ENCODE measurements at regions not wholly inside any gene's neighbourhood (a gene's known extent, or its start where the extent isn't known, plus 50 kb on each side); places are given as distances from the start of the nearest gene placed in this dataset.

- H3K36me3 ChIP-seq: no peaks in the 10 kb centered on the region
- H3K27me3 ChIP-seq: no peaks in the 10 kb centered on the region
- no peak for TF ChIP-seq CTCF (IDR thresholded peaks at IDR 0.05; ENCODE audit: low read depth, low read length)
- H3K4me3 ChIP-seq (ENCODE audit: low read depth, low read length): no peak overlapping the region
- DNase-seq: no peak
- no peaks in the 10 kb centered on the region for H3K4me1 ChIP-seq
- H3K9me3 ChIP-seq: no peaks in the 10 kb centered on the region
These were observed 274.7 kb downstream of the USP25 start for GRCh38 chr21:16004523-16004922.

GRCh38 chr21:16005996-16006395 is 276.2 kb downstream of the USP25 start:
- no peak for DNase-seq
- no peak overlapping the region for H3K4me3 ChIP-seq (ENCODE audit: low read depth, low read length)
- H3K27me3 ChIP-seq: no peaks in the 10 kb centered on the region
- no peaks in the 10 kb centered on the region for H3K9me3 ChIP-seq
- no peaks in the 10 kb centered on the region for H3K4me1 ChIP-seq
- no peaks in the 10 kb centered on the region for H3K36me3 ChIP-seq
- TF ChIP-seq CTCF (IDR thresholded peaks at IDR 0.05; ENCODE audit: low read depth, low read length): no peak

- Histone ChIP-seq H3K36me3 (no peaks in the 10 kb centered on the region), H3K4me3 (ENCODE audit: low read depth, low read length) (no peak overlapping the region), H3K4me1 (no peaks in the 10 kb centered on the region), H3K27me3 (no peaks in the 10 kb centered on the region), H3K9me3 (no peaks in the 10 kb centered on the region)
- no peak for DNase-seq
- no peak for TF ChIP-seq CTCF (IDR thresholded peaks at IDR 0.05; ENCODE audit: low read depth, low read length)
These were observed 278.2 kb downstream of the USP25 start for GRCh38 chr21:16007943-16008342.

GRCh38 chr21:16011719-16012118 is 281.9 kb downstream of the USP25 start:
- H3K36me3 ChIP-seq: no peaks in the 10 kb centered on the region
- no peak for DNase-seq
- H3K27me3 ChIP-seq: no peaks in the 10 kb centered on the region
- H3K4me3 ChIP-seq (ENCODE audit: low read depth, low read length): no peak overlapping the region
- H3K4me1 ChIP-seq: no peaks in the 10 kb centered on the region
- no peak for TF ChIP-seq CTCF (IDR thresholded peaks at IDR 0.05; ENCODE audit: low read depth, low read length)
- no peaks in the 10 kb centered on the region for H3K9me3 ChIP-seq

- Histone ChIP-seq H3K27me3 (no peaks in the 10 kb centered on the region), H3K4me1 (no peaks in the 10 kb centered on the region), H3K36me3 (no peaks in the 10 kb centered on the region), H3K4me3 (ENCODE audit: low read depth, low read length) (no peak overlapping the region), H3K9me3 (no peaks in the 10 kb centered on the region)
- DNase-seq: no peak
- TF ChIP-seq CTCF (IDR thresholded peaks at IDR 0.05; ENCODE audit: low read depth, low read length): no peak
These were observed 283.8 kb downstream of the USP25 start for GRCh38 chr21:16013570-16013969.

- Histone ChIP-seq H3K27me3 (no peaks in the 10 kb centered on the region), H3K9me3 (no peaks in the 10 kb centered on the region), H3K4me3 (ENCODE audit: low read depth, low read length) (no peak overlapping the region), H3K36me3 (no peaks in the 10 kb centered on the region), H3K4me1 (no peaks in the 10 kb centered on the region)
- DNase-seq: no peak
- no peak for TF ChIP-seq CTCF (IDR thresholded peaks at IDR 0.05; ENCODE audit: low read depth, low read length)
These were observed 291.1 kb downstream of the USP25 start for GRCh38 chr21:16020878-16021277.
